Left ventricle myocardium inferior (tissue), 1 donor: ENCODE measurements at regions not wholly inside any gene's neighbourhood (a gene's known extent, or its start where the extent isn't known, plus 50 kb on each side); places are given as distances from the start of the nearest gene placed in this dataset.
"Not testable (repeated sequence)": the region's sequence is repeated elsewhere in the genome, so short reads cannot be mapped to it uniquely, and the experiment has no call there.

Experiments
- DNase-seq: peaks from one replicate; pipeline ENCODE4 v3.0.0-alpha.2; 2020
- H3K27ac ChIP-seq: fragments of 200-600 bp; replicated peaks from 2 replicates; pipeline ENCODE4 v1.8.0; 2021
- H3K27me3 ChIP-seq: fragments of 200-600 bp; 2 replicates; pipeline ENCODE4 v1.8.0; 2021; ENCODE audit warnings: low read depth
- H3K36me3 ChIP-seq: fragments of 200-600 bp; 2 replicates; pipeline ENCODE4 v1.8.0; 2021
- H3K4me1 ChIP-seq: fragments of 200-600 bp; 2 replicates; pipeline ENCODE4 v1.8.0; 2021
- H3K4me3 ChIP-seq: fragments of 200-600 bp; 2 replicates; pipeline ENCODE4 v1.8.0; 2021; ENCODE audit warnings: mild to moderate bottlenecking, moderate library complexity
- H3K9me3 ChIP-seq: fragments of 200-600 bp; replicated peaks from 2 replicates; pipeline ENCODE4 v1.8.0; 2021
- intact Hi-C: fragments of 100-400 bp; cut with micrococcal nuclease; formaldehyde crosslinking; loops from one replicate; pipeline ENCODE4 v1.11.0; 2022
- TF ChIP-seq, protein P1 (sequence below): fragments of 200-600 bp; IDR thresholded peaks from 2 replicates; pipeline ENCODE4 v1.8.0; 2021; ENCODE audit warnings: antibody characterized with exemption, mild to moderate bottlenecking, borderline replicate concordance
- donor health status: DM: no; HTN: yes; CAD: no; lungs with severe emphysema.

DNA sequence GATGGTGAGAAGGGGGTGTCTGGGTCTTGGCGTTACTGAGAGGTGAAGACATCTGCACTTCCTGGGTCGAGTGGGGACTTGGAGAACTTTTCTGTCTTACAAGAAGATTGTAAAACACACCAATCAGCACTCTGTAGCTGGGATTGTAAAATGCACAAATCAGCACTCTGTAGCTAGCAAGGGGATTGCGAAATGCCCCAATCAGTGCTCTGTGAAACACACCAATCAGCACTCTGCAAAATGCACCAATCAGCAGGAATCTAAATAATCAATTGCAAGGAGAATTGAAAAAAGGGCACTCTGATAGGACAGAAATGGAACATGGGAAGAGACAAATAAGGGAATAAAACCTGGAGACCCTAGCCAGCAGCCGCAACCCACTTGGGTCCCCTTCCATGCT is 376.1 kb upstream of the SFSWAP start:
- DNase-seq = no peak

DNA sequence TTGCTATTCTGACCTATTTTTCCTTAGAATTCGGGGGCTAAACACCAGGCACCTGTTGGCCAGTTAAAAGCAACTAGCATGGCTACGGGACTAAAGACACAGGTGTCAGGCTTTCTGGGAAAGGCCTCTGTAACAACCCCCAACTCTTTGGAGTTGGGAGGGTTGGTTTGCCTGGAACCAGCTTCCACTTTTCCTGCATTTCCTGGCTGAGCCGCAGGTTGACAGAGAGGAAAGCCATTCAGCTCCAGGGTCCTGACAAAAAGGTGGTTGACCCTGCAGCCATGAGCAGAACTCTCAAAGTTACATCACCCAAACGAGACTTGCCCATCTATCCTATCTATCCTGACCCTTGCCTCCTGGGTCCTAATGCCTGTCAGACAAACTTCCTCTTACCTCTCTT is 375.4 kb upstream of the SFSWAP start:
- no peaks in the 10 kb centered on the region for H3K4me1 ChIP-seq
- intact Hi-C loops = no loop called here
- H3K27ac ChIP-seq = no peak overlapping the region
- H3K4me3 ChIP-seq = no peak overlapping the region
- TF ChIP-seq, protein P1, sequence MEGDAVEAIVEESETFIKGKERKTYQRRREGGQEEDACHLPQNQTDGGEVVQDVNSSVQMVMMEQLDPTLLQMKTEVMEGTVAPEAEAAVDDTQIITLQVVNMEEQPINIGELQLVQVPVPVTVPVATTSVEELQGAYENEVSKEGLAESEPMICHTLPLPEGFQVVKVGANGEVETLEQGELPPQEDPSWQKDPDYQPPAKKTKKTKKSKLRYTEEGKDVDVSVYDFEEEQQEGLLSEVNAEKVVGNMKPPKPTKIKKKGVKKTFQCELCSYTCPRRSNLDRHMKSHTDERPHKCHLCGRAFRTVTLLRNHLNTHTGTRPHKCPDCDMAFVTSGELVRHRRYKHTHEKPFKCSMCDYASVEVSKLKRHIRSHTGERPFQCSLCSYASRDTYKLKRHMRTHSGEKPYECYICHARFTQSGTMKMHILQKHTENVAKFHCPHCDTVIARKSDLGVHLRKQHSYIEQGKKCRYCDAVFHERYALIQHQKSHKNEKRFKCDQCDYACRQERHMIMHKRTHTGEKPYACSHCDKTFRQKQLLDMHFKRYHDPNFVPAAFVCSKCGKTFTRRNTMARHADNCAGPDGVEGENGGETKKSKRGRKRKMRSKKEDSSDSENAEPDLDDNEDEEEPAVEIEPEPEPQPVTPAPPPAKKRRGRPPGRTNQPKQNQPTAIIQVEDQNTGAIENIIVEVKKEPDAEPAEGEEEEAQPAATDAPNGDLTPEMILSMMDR = no peak
- no peaks in the 10 kb centered on the region for H3K36me3 ChIP-seq
- H3K9me3 ChIP-seq = peaks cover 20% of the 10 kb centered on the region
- H3K27me3 ChIP-seq = peaks cover 11% of the 10 kb centered on the region
- no peak for DNase-seq

More for the DNA sequence above, 376.1 kb upstream of the SFSWAP start:
- no peaks in the 10 kb centered on the region for H3K4me1 ChIP-seq
- TF ChIP-seq, protein P1 = no peak
- H3K27me3 ChIP-seq = peaks cover 11% of the 10 kb centered on the region
- peaks cover 20% of the 10 kb centered on the region for H3K9me3 ChIP-seq
- H3K36me3 ChIP-seq = no peaks in the 10 kb centered on the region
- no peak overlapping the region for H3K27ac ChIP-seq
- intact Hi-C loops = no loop called here
- H3K4me3 ChIP-seq = no peak overlapping the region

DNA sequence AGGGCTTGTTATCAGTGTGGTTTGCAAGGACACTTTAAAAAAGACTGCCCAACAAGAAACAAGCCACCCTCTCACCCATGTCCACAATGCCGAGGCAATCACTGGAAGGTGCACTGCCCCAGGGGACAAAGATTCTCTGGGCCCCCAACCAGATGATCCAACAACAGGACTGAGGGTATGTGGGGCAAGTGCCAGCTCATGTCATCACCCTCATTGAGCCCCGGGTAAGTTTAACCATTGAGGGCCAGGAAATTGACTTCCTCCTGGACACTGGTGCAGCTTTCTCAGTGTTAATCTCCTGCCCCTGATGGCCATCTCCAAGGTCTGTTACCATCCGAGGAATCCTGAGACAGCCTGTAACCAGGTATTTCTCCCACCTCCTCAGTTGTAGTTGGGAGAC is 373.0 kb upstream of the SFSWAP start:
- H3K27me3 ChIP-seq, H3K27ac ChIP-seq, H3K4me1 ChIP-seq, intact Hi-C loops, H3K4me3 ChIP-seq, DNase-seq, H3K36me3 ChIP-seq: not testable (repeated sequence)
- H3K9me3 ChIP-seq = peaks cover 20% of the 10 kb centered on the region

DNA sequence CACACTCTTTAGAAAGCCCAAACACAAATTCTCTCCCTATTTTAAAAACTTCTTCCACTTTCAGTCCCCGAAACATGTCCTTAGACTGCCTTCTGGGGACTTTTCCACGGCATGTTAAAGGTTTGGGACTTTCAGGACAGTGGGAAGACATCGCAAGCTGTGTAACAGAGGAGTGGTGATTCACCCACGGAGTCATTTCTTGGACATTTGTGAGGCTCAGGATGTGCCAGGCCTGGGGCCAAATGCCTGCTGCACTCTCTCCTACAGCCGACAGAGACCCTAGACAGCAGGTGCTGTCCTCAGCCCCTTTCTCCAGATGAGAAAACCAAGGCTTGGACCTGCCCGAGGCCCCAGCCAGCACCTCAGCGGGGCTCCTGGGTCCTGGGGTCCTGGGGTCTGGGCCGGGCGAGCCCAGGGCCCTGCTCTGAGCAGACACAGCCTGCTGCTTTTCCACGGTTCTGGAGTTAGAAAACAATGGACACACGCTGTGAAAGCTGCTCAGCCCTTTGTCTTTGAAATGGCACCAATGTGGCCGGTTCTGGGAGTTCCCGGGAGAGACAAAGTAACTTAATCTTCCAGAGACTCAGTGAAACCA is 370.2 kb upstream of the SFSWAP start:
- intact Hi-C loops = loop anchor here (5.0 kb wide), 1 partner anchor 282 kb away; no protein-coding TSS in a partner anchor
- Histone ChIP-seq H3K36me3 (no peaks in the 10 kb centered on the region), H3K9me3 (peaks cover 4% of the 10 kb centered on the region), H3K27me3 (peaks cover 7% of the 10 kb centered on the region), H3K4me3 (no peak overlapping the region), H3K4me1 (no peaks in the 10 kb centered on the region), H3K27ac (no peak overlapping the region)
- no peak for DNase-seq
- TF ChIP-seq, protein P1 = no peak

DNA sequence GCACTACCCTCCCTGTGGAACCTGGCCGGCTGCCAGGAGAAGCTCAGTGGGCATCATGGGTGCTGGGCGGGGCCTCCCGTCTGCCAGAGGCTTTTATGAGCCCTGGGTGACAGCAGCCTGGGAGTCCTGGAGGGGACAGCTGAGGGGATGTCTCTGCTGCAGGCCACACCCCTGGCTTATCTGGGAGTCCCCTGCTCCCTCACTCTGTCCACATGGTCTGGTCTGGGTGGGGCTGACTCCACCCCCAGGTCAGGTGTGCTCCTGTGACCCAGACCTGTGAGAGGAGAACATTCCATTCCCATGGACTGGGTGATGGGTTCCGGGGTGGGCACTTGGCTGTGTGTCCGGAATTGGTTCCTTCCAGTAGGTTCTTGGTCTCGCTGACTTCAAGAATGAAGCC is 369.3 kb upstream of the SFSWAP start:
- intact Hi-C loops = loop anchor here (5.0 kb wide), 1 partner anchor 281 kb away; no protein-coding TSS in a partner anchor
- not testable (repeated sequence) for H3K4me1 ChIP-seq, DNase-seq

DNA sequence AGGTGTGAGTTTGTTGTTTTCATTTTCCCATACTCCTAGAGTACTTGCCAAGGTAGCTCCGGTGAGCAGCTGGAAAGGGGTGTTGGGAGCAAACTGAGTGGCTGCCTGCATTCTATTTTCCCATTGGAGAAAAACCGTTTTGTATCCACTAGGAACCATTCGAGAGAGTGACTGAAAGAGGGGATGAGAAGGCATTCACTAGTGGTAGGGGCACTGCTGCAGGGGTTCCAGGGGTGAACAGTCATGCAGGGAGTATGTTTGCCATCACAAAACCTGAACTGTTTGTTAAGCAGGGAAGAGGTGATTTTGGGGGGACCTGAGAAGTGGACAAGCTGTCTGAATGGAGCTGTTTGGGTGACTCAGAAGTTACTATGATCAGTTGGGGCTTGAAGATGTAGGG is 367.5 kb upstream of the SFSWAP start:
- H3K4me3 ChIP-seq, H3K36me3 ChIP-seq, H3K27ac ChIP-seq, H3K4me1 ChIP-seq, H3K9me3 ChIP-seq, DNase-seq: not testable (repeated sequence)
- intact Hi-C loops = loop anchor here (5.0 kb wide), 1 partner anchor 279 kb away; no protein-coding TSS in a partner anchor
- H3K27me3 ChIP-seq = peaks cover 30% of the 10 kb centered on the region

More for the DNA sequence above, 369.3 kb upstream of the SFSWAP start:
- H3K27ac ChIP-seq, H3K9me3 ChIP-seq, H3K4me3 ChIP-seq, H3K36me3 ChIP-seq: not testable (repeated sequence)
- H3K27me3 ChIP-seq = peaks cover 12% of the 10 kb centered on the region

DNA sequence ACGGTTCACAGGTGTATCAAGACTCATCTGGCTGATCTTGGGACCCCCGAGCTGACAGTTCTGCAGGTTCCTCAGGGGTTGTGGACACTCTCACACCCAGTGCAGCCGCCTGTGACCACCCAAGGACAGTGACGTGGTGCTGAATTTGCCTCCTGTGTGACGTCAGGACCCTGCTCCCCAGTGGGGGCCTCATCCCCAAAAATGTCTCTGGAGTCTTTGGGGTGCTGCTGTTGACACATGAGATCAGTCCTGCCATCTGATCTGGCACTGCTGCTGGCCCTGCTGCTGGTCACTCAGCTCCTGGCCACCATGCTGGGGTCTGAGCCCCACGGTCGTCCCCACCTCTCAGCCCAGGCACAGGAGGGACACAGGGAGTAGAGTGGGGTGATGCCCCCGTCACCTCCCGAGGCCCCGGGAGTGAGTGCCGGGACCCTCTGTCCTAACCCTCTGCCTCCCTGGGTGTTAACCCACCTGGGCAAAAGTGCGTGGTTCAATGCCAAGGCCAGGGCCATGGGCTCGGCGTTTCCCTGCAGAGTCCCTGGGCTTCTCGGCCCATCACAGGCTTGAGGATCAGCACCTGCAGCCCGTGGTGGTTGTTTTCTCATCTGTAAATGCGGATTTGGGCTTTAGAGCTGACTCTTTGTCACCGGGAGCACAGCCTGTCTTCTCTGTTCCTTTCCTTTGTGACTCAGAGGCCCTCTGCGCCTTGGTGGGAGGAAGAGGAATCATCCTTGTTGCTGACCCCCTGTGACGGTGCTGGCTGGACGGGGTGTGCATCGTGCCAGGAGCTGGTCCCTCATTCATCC is 366.0 kb upstream of the SFSWAP start:
- not testable (repeated sequence) for DNase-seq, H3K4me1 ChIP-seq, H3K27ac ChIP-seq, H3K4me3 ChIP-seq, H3K9me3 ChIP-seq, H3K36me3 ChIP-seq
- intact Hi-C loops = loop anchor here (5.0 kb wide), 1 partner anchor 277 kb away; no protein-coding TSS in a partner anchor
- H3K27me3 ChIP-seq = peaks cover 44% of the 10 kb centered on the region
